Effector CD4-positive, alpha-beta T cell (primary cell): ENCODE measurements at regions not wholly inside any gene's neighbourhood (a gene's known extent, or its start where the extent isn't known, plus 50 kb on each side); places are given as distances from the start of the nearest gene placed in this dataset.
"Not testable (repeated sequence)": the region's sequence is repeated elsewhere in the genome, so short reads cannot be mapped to it uniquely, and the experiment has no call there.

ENCODE experiments used
- DNase-seq: peaks from one replicate; pipeline ENCODE4 v3.0.0-alpha.2; 2020

- no peak for DNase-seq
Observed at GRCh38 chr4:77308843-77309242, 151.8 kb downstream of the CCNG2 start.

DNA sequence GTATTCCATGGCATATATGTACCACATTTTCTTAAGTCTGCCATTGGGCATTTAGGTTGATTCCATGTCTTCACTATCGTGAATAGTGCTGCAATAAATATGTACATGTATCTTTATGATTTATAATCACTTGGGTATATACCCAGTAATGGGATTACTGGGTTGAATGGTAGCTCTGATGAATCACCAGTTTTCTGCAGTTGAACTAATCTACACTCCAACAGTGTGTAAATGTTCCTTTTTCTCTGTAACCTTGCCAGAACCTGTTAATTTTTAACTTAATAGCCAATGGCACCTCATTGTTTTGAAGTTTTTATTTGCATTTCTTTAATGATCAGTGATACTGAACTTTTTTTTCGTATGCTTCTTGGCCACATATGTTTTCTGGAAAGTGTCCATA is 152.5 kb downstream of the CCNG2 start:
- DNase-seq, result no peak

- no peak for DNase-seq
Observed at GRCh38 chr4:77310931-77311330, 153.9 kb downstream of the CCNG2 start.

GRCh38 chr4:77314697-77315096 is 157.7 kb downstream of the CCNG2 start:
- no peak for DNase-seq

DNA sequence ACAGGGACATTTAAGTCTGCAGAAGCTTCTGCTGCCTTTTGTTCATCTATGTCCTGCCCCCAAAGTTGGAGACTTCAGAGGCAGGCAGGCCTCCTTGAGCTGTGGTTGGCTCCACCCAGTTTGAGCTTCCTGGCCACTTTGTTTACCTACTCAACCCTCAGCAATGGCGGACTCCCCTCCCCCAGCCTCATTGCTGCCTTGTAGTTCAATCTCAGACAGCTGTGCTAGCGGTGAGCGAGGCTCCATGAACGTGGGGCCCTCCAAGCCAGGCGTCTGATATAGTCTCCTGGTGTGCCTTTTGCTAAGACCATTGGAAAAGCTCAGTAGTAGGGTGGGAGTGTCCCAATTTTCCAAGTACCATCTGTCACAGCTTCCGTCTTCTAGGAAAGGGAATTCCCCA is 170.1 kb downstream of the CCNG2 start:
- DNase-seq, result no peak

- DNase-seq, result no peak
Observed at GRCh38 chr4:77332696-77333270, 175.8 kb downstream of the CCNG2 start.

DNA sequence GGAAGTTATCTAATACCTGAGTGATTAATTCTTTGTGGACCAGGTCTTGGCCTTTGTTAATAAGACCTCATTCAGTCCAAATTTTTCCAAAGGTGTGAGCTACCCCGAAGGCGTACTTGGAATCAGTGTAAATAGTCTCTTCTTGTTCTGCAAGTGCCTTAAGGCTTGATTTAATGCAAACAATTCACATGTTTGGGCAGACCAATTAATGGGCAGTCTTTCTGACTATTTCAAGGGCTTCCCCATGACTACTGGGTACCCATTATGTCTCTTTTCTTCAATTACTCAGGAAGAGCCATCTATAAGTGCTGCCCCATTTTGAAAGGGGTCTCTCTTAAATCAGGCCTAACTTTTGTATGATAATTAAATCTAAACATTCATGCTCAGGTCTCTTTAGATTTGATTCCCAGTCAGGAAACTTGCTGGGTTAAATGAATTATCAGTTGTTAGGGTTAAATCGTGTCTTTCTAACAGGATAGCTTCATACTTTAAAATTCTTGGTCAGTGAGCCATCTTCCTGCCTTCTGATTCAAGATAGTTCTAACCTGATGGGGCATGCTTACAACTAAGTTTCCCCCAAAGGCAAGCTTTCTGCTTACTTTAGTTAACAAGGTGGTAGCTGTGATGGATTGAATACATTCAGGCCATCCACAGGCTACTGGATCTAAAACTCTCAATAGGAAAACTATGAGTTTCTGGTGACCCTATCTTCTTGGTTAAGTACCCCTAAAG is 179.6 kb downstream of the CCNG2 start:
- DNase-seq, result no peak

DNA sequence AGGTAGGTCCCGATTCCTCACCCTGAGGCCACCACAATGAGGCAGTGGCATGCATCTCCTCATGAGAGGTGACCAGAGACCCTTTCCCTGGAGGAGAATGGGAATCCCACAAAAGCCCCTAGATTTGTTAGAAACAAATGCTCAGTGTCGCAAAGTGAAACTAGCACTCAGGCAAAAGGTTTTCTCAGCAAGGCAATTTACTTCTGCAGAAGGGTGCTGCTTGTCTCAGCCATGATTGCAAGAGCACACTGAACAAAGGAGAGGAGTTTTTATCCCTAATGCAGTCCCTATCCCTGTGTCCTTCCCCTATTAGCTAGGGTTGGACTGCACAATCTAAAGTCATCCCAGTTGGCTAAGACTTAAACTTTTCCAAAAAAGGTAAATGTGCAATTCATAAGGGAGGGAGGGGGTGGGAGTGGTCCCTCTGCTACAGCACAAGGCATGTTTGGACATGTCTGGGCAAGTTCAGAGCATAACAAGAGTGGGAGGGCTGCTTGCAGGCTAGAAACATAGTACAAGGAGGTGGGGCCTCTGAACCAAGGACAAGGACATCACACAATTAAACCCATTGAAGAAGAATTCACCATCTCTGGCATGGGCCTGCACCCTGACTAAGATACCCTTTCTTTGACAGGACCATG is 185.3 kb downstream of the CCNG2 start:
- DNase-seq, result no peak

DNA sequence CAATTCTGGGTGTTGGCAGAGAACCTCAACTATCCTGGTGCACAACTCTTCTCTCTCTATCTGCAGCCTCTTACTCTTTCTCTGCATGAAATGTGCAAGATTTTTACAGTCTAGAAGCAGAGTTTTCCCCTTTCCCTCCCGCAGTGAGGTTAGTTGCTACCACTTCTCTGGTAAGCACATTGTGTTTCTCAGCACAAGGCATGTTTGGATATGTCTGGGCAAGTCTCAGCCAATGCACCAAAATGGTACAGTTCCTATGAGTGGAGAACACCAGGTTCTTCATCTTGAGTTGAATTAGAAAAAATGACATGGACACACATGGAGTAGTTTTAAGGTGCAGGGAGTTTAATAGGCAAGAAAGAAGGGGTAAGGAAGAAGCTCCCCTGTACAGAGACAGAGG is 187.0 kb downstream of the CCNG2 start:
- DNase-seq, result no peak

DNA sequence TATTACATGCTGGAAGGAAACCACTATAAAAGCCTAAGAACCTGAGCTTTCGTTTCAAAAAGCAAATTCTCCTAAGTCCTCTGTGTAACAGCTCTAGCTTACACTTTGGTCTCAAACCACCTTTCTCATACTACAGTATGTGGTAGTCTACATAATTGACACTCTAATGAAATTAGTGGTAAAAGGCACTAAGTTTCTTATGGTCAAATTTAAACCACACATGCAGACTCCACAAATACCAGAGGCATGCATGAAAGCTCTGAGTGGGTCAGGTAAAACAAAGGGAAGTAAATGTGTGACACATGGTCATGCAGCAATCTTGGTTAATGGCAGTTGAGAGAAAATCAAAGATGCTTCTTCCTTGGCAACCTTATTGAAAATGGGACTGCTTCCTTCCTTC is 187.8 kb downstream of the CCNG2 start:
- no peak for DNase-seq

DNA sequence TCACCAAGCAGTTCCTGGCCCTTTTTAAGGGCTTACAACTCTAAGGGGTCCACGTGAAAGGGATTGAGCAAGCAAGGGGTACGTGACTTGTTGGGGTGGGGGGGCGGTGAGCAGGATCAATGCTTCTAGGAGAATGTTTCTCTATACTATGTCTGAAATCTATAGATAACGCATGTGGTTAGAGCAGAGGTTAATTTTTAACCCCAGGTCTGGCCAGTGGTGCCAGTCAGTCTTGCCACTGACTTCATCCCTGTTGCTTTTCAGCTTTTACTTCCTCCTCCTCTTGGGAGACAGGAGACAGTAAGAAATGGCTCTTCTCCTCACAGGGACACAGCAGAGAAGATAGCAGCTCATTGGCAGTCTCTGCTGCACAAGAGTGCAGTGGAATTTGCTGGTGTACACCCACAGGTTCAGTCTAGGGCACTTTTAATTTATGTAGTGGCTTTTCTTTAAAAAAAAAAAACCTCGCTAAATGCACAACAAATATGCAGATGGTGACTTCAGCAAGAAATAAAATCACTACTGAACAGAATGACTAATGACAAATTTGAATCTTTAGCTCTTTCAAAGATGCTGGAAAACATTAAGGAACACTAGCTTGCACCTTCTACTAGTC is 190.5 kb downstream of the CCNG2 start:
- no peak for DNase-seq

GRCh38 chr4:77348815-77349214 is 191.8 kb downstream of the CCNG2 start:
- no peak for DNase-seq

- no peak for DNase-seq
Observed at GRCh38 chr4:77349364-77349763, 192.4 kb downstream of the CCNG2 start.

DNA sequence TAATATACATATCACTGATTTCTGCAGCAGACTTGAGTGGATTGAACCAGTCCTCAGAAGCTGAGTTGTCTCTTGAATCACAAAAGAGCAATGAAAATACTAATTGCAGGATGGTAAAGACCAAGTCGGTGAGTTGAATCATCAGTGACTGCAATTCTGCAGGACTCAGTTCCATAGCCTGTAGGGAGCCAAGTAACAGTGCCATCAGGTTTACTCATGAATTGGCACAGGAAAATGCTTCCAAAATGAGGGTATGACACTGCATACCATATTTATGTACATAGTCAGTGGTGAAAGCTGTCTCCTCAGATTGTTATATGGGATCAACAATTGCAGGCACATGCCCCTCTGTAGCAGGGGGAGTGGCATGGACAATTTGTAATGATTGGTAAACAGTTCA is 192.8 kb downstream of the CCNG2 start:
- DNase-seq, result no peak

- DNase-seq, result no peak
Observed at GRCh38 chr4:77352192-77352591, 195.2 kb downstream of the CCNG2 start.

- DNase-seq, result not testable (repeated sequence)
Observed at GRCh38 chr4:77353724-77354315, 196.8 kb downstream of the CCNG2 start.

DNA sequence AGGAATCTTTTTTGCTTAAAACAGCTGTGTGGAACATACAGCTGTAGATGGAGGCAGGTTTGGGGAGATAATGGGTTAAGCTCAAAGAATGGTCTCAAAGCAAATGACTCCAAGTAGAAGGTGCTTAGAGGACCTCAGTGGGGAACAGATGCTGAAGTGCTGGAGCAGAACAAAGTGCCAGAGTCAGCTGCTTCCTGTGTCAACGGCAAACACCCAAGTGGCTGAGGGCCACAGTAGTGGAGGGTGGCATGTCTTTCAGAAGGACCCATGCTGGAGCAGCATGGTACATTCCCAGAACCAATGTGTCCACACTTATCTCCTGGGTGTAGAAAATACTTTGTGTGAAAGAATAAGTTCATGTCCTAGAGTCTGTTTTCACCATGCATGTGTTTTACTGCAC is 197.5 kb downstream of the CCNG2 start:
- DNase-seq, result no peak

GRCh38 chr4:77355731-77356130 is 198.7 kb downstream of the CCNG2 start:
- DNase-seq, result no peak

DNA sequence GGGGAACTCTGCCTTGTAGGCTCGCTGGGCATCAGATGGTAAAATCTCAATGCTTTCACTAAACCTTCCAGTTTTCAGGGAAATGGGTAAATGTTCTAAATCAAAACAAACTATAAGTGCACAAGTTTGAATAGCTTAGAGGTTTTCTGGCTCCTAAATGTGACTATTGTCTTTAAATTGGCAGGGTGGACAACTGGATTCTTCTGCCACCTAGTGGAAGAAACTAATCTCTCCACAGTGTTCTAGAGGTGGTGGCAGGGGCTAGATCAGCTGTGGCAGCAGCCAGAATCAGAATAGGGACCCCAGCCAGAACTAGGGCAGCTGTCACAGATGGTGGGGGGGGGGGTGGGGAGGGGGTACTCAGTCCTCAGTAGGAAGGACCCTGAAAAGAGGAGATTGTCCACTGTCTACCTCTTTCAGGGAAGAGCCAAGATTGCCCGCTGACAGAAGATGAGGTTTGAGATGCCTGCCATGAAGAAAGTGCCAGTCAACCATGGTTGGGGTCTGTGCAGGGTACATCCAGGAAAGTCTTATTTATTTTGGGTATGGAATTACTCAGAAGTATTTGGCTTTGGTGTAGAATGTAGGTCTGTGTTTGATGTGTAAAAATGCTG is 201.4 kb downstream of the CCNG2 start:
- no peak for DNase-seq

GRCh38 chr4:77360451-77360850 is 203.4 kb downstream of the CCNG2 start:
- no peak for DNase-seq

DNA sequence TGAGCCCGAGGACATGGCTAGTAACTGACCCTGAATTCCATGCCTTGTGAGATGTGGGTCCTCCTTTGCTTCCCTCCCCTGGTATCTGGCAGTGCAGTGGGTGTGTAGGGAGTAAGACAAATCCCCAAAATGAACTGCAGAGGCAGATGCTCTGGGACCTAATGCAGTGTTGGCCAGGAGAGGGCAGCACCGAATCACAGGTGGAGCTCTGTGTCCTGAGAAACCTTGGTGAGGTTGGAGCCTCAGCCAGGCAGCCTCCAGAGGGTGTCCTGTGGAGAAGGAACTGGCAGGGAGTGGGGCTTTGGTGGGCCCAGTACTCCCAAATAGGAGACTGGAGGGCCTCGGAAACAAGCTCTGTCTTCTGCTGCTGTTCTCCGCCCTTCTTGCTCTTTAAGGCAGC is 209.9 kb downstream of the CCNG2 start:
- DNase-seq, result not testable (repeated sequence)

- DNase-seq, result no peak
Observed at GRCh38 chr4:77367638-77368037, 210.6 kb downstream of the CCNG2 start.

GRCh38 chr4:77372375-77372774 is 215.4 kb downstream of the CCNG2 start:
- no peak for DNase-seq
